DOHH2 (cell line): ENCODE measurements at regions not wholly inside any gene's neighbourhood (a gene's known extent, or its start where the extent isn't known, plus 50 kb on each side); places are given as distances from the start of the nearest gene placed in this dataset.

ENCODE experiments used
- H3F3A ChIP-seq: fragments of 200-600 bp; sonication (generic), shearing (Covaris generic); 2 replicates; pipeline ENCODE4 v1.6.0; 2016; ENCODE audit warnings: antibody characterized with exemption, mild to moderate bottlenecking; ENCODE audit not compliant: control insufficient read depth, insufficient read depth
- H3K27ac ChIP-seq: fragments of 200-600 bp; sonication (generic); 2 replicates; pipeline ENCODE4 v1.5.1; 2014; ENCODE audit warnings: low read depth, mild to moderate bottlenecking, low read length, moderate library complexity
- H3K27me3 ChIP-seq: fragments of 200-600 bp; sonication (generic); 2 replicates; pipeline ENCODE4 v1.6.1; 2014; ENCODE audit warnings: mild to moderate bottlenecking, low read length, mixed read lengths; ENCODE audit not compliant: control insufficient read depth
- H3K36me3 ChIP-seq: fragments of 200-600 bp; sonication (generic); 2 replicates; pipeline ENCODE4 v1.6.1; 2014; ENCODE audit warnings: mild to moderate bottlenecking, low read length, moderate library complexity, mixed read lengths; ENCODE audit not compliant: control insufficient read depth
- H3K4me1 ChIP-seq: fragments of 200-600 bp; sonication (generic); 2 replicates; pipeline ENCODE4 v1.6.1; 2014; ENCODE audit warnings: mild to moderate bottlenecking, low read length, mixed read lengths; ENCODE audit not compliant: control insufficient read depth
- H3K4me2 ChIP-seq: fragments of 200-600 bp; sonication (generic); 2 replicates; pipeline ENCODE4 v1.6.0; 2014; ENCODE audit warnings: mild to moderate bottlenecking, low read length, moderate library complexity
- H3K4me3 ChIP-seq: fragments of 200-600 bp; sonication (generic); 2 replicates; pipeline ENCODE4 v1.5.1; 2014; ENCODE audit warnings: mild to moderate bottlenecking, low read length, mixed read lengths
- H3K79me2 ChIP-seq: fragments of 200-600 bp; sonication (generic); 2 replicates; pipeline ENCODE4 v1.6.1; 2014; ENCODE audit warnings: mild to moderate bottlenecking, low read length, mixed read lengths; ENCODE audit not compliant: control insufficient read depth
- H3K9me2 ChIP-seq: fragments of 200-600 bp; sonication (generic); replicated peaks from 2 replicates; pipeline ENCODE4 v1.6.1; 2014; ENCODE audit warnings: mild to moderate bottlenecking, low read length, mixed read lengths; ENCODE audit not compliant: control insufficient read depth
- H3K9me3 ChIP-seq: fragments of 200-600 bp; sonication (generic); 2 replicates; pipeline ENCODE4 v1.6.1; 2014; ENCODE audit warnings: antibody characterized with exemption, low read length, mixed read lengths; ENCODE audit not compliant: control insufficient read depth, insufficient read depth
- H4K20me1 ChIP-seq: fragments of 200-600 bp; sonication (generic); 2 replicates; pipeline ENCODE4 v1.6.0; 2014; ENCODE audit warnings: low read depth, mild to moderate bottlenecking, antibody characterized with exemption, low read length, moderate library complexity; ENCODE audit not compliant: control insufficient read depth, insufficient read depth
- EZH2phosphoT487 ChIP-seq: fragments of 200-600 bp; sonication (generic); IDR thresholded peaks from 2 replicates; pipeline ENCODE4 v1.6.1; 2017; ENCODE audit warnings: borderline replicate concordance, mild to moderate bottlenecking, antibody characterized with exemption, low read length, moderate library complexity, mixed read lengths
- TF ChIP-seq, protein P1 (sequence below): fragments of 200-600 bp; sonication (generic); IDR thresholded peaks from one replicate; pipeline ENCODE4 v1.5.1; 2014; ENCODE audit warnings: antibody characterized with exemption, mild to moderate bottlenecking, low read depth, low read length; ENCODE audit not compliant: poor library complexity, severe bottlenecking

DNA sequence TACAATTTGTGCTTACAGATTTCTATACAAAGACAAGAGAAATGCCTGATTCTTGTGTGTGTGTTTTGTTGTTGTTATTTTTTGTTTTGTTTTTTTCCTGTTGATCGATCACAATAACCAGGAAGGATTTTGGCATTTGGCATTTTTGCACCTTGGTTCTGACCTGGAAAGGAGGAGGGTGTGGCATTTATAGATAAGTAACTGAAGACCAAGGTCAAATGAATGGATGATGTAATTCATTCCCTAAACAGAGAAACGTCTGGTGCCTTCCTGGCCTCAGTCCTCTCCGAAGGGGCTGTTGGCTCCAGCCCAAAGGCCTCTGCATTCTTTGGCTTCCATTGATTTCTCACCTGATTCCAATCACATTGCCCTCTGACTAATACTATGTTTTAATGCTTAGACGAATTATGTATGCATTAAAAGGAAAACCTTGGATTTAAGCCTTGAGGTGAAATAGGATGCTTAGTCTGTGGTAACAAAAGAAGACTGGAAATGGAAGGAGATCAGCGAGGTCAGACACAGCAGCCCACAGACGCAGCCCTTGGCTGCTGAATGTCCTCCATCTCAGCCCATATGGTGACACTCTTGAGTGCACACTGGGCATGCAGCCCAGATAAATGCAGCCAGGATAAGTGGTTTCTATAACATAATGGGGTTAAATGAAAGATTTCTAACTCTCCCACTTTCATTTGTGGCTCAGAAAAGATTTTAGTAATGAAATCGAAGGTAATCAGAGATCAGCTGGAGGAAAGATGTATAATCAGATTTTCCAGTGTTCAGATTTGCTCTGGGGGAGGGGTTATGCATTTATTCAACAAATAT lies 60.5 kb upstream of the TRIM2 start:
- TF ChIP-seq EZH2phosphoT487 = no peak
- TF ChIP-seq, protein P1, sequence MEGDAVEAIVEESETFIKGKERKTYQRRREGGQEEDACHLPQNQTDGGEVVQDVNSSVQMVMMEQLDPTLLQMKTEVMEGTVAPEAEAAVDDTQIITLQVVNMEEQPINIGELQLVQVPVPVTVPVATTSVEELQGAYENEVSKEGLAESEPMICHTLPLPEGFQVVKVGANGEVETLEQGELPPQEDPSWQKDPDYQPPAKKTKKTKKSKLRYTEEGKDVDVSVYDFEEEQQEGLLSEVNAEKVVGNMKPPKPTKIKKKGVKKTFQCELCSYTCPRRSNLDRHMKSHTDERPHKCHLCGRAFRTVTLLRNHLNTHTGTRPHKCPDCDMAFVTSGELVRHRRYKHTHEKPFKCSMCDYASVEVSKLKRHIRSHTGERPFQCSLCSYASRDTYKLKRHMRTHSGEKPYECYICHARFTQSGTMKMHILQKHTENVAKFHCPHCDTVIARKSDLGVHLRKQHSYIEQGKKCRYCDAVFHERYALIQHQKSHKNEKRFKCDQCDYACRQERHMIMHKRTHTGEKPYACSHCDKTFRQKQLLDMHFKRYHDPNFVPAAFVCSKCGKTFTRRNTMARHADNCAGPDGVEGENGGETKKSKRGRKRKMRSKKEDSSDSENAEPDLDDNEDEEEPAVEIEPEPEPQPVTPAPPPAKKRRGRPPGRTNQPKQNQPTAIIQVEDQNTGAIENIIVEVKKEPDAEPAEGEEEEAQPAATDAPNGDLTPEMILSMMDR = no peak
- no peaks in the 10 kb centered on the region for H3K9me3 ChIP-seq

DNA sequence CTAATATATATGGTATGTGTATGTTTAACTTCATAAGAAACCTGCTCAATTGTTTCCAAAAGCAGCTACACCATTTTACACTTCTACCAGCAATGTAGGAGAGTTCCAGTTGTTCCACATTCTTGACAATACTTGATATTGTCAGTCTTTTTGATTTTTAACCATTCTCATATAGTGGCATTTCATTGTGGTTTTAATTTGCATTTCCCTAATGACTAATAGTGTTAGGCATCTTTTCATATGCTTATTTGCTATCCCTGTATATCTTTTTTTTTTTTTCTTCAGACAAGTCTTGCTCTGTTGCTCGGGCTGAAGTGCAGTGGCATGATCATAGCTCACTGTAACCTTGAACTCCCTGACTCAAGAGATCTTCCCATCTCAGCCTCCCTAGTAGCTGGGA lies 58.2 kb upstream of the TRIM2 start:
- Histone ChIP-seq H3K9me3 (no peaks in the 10 kb centered on the region), H3F3A (no peaks in the 10 kb centered on the region), H3K27me3 (no peaks in the 10 kb centered on the region), H4K20me1 (no peaks in the 10 kb centered on the region), H3K4me2 (no peak overlapping the region), H3K79me2 (no peaks in the 10 kb centered on the region), H3K4me1 (peaks cover 14% of the 10 kb centered on the region), H3K4me3 (no peak overlapping the region), H3K9me2 (no peaks in the 10 kb centered on the region), H3K36me3 (no peaks in the 10 kb centered on the region), H3K27ac (no peak overlapping the region)
- no peak for TF ChIP-seq EZH2phosphoT487
- TF ChIP-seq, protein P1 = no peak

More for the DNA sequence above, 60.5 kb upstream of the TRIM2 start:
- H3K9me2 ChIP-seq = no peaks in the 10 kb centered on the region
- no peaks in the 10 kb centered on the region for H3F3A ChIP-seq
- H4K20me1 ChIP-seq = no peaks in the 10 kb centered on the region
- H3K27ac ChIP-seq = no peak overlapping the region
- H3K4me2 ChIP-seq = no peak overlapping the region
- H3K4me1 ChIP-seq = peaks cover 11% of the 10 kb centered on the region
- no peak overlapping the region for H3K4me3 ChIP-seq
- no peaks in the 10 kb centered on the region for H3K36me3 ChIP-seq
- no peaks in the 10 kb centered on the region for H3K27me3 ChIP-seq
- no peaks in the 10 kb centered on the region for H3K79me2 ChIP-seq

DNA sequence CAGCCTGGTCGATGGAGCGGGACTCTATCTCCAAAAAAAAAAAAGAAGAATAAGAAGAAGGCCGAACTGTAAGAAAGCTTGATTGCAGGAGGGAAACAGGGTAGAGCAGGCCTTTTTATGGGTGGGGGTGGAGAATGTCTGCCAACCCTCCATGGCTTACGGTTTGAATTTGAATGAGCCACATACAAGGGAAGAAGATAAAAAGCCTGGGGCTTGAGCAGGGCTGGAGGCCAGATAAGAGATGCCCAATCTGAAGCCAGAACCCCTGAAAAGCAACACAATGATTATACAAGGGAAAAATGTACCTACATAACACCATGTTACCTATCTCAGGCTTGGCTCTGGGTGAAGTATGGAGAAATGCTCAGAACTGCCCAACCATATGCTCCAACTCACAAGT lies 57.3 kb upstream of the TRIM2 start:
- no peak overlapping the region for H3K4me3 ChIP-seq
- no peaks in the 10 kb centered on the region for H3K9me3 ChIP-seq
- no peaks in the 10 kb centered on the region for H3K36me3 ChIP-seq
- H4K20me1 ChIP-seq = no peaks in the 10 kb centered on the region
- no peaks in the 10 kb centered on the region for H3K9me2 ChIP-seq
- no peak overlapping the region for H3K27ac ChIP-seq
- H3K27me3 ChIP-seq = peaks cover 7% of the 10 kb centered on the region; the same call in 1 of the 2 replicates
- no peak overlapping the region for H3K4me2 ChIP-seq
- peaks cover 3% of the 10 kb centered on the region for H3F3A ChIP-seq
- peaks cover 22% of the 10 kb centered on the region for H3K4me1 ChIP-seq
- no peaks in the 10 kb centered on the region for H3K79me2 ChIP-seq
- TF ChIP-seq, protein P1 = no peak
- no peak for TF ChIP-seq EZH2phosphoT487
